Right atrium auricular region (tissue), 2 donors: ENCODE measurements at regions not wholly inside any gene's neighbourhood (a gene's known extent, or its start where the extent isn't known, plus 50 kb on each side); places are given as distances from the start of the nearest gene placed in this dataset.

ENCODE experiments used
- DNase-seq: peaks from one replicate; pipeline ENCODE4 v3.0.0-alpha.2; 2019; ENCODE audit warnings: low spot score
- H3K27ac ChIP-seq, 2 donors: fragments of 200-600 bp; sonication (generic); 1 replicate in 1 of 2; 2 replicates in 1 of 2; pipeline ENCODE4 v1.5.1; 2016 to 2019
- H3K27me3 ChIP-seq, 2 donors: fragments of 200-600 bp; sonication (generic); one replicate each; pipeline versions ENCODE4 v1.5.1 to v1.6.0; 2017 to 2019
- H3K36me3 ChIP-seq: fragments of 200-600 bp; sonication (generic); one replicate; pipeline ENCODE4 v1.5.1; 2016
- H3K4me1 ChIP-seq, 2 donors: fragments of 200-600 bp; sonication (generic); one replicate each; pipeline versions ENCODE4 v1.5.1 to v1.6.0; 2017 to 2019
- H3K4me3 ChIP-seq, 2 donors: fragments of 200-600 bp; sonication (generic); 1 replicate in 1 of 2; 2 replicates in 1 of 2; pipeline ENCODE4 v1.5.1; 2017 to 2019; ENCODE audit warnings: mild to moderate bottlenecking in 1 of 2, moderate library complexity in 1 of 2
- H3K9me3 ChIP-seq, 2 donors: fragments of 200-600 bp; sonication (generic); one replicate each; pipeline ENCODE4 v1.5.1; 2019
- TF ChIP-seq, protein P1 (sequence below), 2 donors: fragments of 200-600 bp; sonication (generic); IDR thresholded peaks; one replicate each; pipeline ENCODE4 v1.5.1; 2019; ENCODE audit warnings: antibody characterized with exemption in 2 of 2

DNA sequence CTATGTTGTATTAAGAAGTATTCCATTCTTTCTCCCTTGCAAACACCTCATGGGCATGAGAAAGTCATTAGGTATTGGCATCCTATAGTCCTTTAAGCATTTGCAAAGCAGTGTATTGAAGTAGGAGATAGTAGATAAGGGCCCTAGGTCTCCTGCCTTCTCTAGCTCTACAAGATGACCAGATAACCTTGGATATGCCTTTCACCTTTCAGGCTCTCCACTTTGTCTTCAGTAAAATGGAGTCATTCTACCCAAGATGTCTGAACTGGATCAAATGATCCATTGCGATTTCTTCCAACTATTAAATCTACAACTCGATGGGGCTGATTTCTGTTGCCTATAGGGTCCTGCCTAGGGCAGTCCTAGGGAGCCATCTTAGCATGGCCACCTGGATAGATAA lies 132.1 kb upstream of the BTG1 start:
- H3K27me3 ChIP-seq: no peaks in the 10 kb centered on the region
- H3K27ac ChIP-seq: peak overlapping the region in 1 of 2 donors; percentile 62
- DNase-seq: no peak
- H3K9me3 ChIP-seq: no peaks in the 10 kb centered on the region
- TF ChIP-seq, protein P1, sequence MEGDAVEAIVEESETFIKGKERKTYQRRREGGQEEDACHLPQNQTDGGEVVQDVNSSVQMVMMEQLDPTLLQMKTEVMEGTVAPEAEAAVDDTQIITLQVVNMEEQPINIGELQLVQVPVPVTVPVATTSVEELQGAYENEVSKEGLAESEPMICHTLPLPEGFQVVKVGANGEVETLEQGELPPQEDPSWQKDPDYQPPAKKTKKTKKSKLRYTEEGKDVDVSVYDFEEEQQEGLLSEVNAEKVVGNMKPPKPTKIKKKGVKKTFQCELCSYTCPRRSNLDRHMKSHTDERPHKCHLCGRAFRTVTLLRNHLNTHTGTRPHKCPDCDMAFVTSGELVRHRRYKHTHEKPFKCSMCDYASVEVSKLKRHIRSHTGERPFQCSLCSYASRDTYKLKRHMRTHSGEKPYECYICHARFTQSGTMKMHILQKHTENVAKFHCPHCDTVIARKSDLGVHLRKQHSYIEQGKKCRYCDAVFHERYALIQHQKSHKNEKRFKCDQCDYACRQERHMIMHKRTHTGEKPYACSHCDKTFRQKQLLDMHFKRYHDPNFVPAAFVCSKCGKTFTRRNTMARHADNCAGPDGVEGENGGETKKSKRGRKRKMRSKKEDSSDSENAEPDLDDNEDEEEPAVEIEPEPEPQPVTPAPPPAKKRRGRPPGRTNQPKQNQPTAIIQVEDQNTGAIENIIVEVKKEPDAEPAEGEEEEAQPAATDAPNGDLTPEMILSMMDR (IDR thresholded peaks at IDR 0.05): no peak
- H3K36me3 ChIP-seq: no peaks in the 10 kb centered on the region
- no peak overlapping the region for H3K4me3 ChIP-seq
- H3K4me1 ChIP-seq: peaks cover 0 to 4% of the 10 kb centered on the region in 2 donors

DNA sequence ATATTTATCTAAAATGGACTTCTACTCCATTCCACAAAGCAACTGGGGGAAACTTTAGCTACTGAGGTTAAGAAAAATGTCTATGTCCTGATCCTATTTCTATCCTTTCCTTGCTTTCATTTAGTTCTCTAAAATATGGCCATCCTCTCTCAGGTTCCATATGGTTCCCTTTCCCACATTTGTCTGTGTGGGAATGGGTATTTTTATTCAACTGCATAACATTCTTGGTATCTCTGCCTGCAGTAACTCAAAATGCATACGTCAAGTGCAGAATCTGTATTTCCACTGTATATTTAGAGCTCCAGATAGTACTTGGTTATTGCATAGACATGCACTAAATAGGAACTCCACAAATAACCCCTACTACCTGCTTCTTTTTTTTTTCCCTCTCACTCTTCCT lies 130.6 kb upstream of the BTG1 start:
- Histone ChIP-seq H3K27ac (no peak overlapping the region), H3K36me3 (no peaks in the 10 kb centered on the region), H3K4me1 (peaks cover 0 to 4% of the 10 kb centered on the region in 2 donors), H3K4me3 (no peak overlapping the region), H3K9me3 (no peaks in the 10 kb centered on the region), H3K27me3 (no peaks in the 10 kb centered on the region)
- DNase-seq: no peak
- TF ChIP-seq, protein P1 (IDR thresholded peaks at IDR 0.05): no peak

DNA sequence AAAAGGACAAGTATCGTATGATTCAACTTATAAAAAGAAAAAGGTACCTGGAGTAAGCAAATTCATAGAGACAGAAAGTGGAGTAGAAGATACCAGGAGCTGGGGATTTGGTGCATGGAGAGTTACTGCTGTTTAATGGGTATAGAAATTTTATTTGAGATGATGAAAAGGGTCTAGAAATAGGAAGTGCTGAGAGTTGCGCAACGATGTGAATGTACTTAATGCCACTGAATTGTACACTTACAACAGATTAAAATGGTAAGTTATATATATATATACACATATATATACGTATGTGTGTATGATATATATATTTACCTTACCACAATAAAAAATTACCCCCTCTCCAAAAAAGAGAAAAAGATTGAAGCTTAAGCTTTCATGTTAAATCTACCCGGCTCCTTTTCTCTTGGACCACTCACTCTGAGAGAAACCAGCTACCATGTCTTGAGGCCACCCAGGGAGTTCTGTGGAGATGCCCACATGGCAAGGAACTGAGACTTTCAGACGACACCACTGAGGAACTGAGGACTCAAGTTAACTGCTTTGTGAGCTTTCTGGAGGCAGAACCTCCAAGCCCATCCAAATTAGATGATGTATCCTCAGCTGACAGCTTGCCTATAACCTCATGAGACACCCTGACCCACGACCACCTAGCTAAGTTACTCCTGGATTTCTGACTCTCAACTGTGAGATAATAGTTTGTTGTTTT lies 130.0 kb upstream of the BTG1 start:
- Histone ChIP-seq H3K9me3 (no peaks in the 10 kb centered on the region), H3K4me3 (no peak overlapping the region), H3K27ac (no peak overlapping the region), H3K36me3 (no peaks in the 10 kb centered on the region), H3K27me3 (no peaks in the 10 kb centered on the region), H3K4me1 (peaks cover 0 to 4% of the 10 kb centered on the region in 2 donors)
- no peak for DNase-seq
- TF ChIP-seq, protein P1 (IDR thresholded peaks at IDR 0.05): no peak

- no peaks in the 10 kb centered on the region for H3K9me3 ChIP-seq
- no peak for DNase-seq
- no peak overlapping the region for H3K4me3 ChIP-seq
- H3K27ac ChIP-seq: no peak overlapping the region
- no peaks in the 10 kb centered on the region for H3K27me3 ChIP-seq
- H3K4me1 ChIP-seq: no peaks in the 10 kb centered on the region
- H3K36me3 ChIP-seq: no peaks in the 10 kb centered on the region
- TF ChIP-seq, protein P1 (IDR thresholded peaks at IDR 0.05): no peak
Measured at GRCh38 chr12:92273076-92273475, 127.4 kb upstream of the BTG1 start.

DNA sequence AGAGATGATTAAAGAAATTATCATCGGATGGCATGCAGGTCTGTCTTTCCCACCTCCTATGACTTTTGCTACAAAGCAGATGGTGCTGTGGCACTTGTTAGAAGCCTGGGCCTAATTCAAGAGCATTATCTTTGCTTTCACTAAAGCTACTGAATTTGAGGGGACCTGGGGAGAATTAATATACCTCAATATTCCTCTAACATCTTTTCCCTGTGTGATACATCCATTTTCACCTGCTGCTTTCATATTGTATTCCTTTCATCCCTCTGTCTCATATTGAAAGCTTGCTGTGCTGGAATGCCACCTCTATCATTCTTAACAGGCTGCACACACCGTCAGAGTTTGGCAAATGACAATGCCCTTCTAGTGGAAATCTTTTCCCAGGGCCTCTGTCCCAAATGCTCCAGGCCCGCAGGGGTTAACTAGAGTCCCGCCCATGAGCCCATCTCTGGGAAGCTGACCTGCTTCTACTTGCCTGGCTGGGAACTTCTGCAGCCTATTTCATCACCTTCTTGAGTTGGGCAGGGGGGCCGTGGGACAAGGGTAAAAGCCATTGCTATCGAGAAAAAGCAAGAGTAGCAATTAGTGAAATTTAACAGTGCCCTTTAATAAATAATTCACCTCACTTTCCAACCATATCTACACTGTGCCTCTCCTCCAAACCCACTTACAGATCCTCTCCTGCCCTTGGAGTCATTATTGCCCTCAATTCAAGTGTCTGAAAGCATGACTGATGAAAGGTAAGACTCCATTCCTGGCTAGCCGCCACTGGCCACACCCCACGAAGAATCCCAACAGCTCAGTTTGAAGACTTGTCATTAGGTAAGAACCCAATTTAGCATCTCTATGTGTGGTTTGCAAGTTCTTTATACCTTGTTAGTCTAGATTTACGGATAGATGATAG lies 126.7 kb upstream of the BTG1 start:
- no peak overlapping the region for H3K4me3 ChIP-seq
- no peaks in the 10 kb centered on the region for H3K4me1 ChIP-seq
- H3K36me3 ChIP-seq: no peaks in the 10 kb centered on the region
- H3K9me3 ChIP-seq: no peaks in the 10 kb centered on the region
- no peak for DNase-seq
- TF ChIP-seq, protein P1 (IDR thresholded peaks at IDR 0.05): no peak
- no peaks in the 10 kb centered on the region for H3K27me3 ChIP-seq
- no peak overlapping the region for H3K27ac ChIP-seq
